ENCODE measurements at regions not wholly inside any gene's neighbourhood (a gene's known extent, or its start where the extent isn't known, plus 50 kb on each side); places are given as distances from the start of the nearest gene placed in this dataset.

DNA sequence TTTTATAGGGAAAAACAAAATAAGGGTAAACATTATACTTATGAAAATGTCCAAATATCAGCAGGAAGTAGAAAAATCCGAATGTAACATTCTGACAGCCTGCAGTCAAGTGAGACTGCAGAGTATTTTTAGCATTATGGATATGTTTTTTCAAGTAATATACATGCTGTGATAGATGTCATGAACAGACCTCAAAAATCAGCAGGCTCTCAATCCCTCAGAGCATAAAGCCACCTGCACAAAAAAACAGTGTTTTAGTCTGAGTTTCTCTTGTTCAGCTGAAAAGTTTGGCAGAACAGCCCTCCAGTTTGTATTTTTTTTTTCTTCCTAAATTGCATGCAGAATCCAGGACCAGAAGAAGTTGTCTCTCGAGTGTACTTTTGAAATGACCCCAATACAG is 219.1 kb upstream of the FMN2 start:
- Histone ChIP-seq H3K36me3 (replicated peaks; ENCODE audit: insufficient read depth, low read length) (no peaks in the 10 kb centered on the region), H3K9me3 (replicated peaks; ENCODE audit: insufficient read depth, low read length) (no peaks in the 10 kb centered on the region), H3K9ac (ENCODE audit: low read length) (no peak overlapping the region), H4K20me1 (ENCODE audit: insufficient read depth, low read length) (0 out of 2 replicates have a peak, but pooled peaks cover 2% of the 10 kb centered on the region), H3K79me2 (ENCODE audit: low read length) (0 out of 2 replicates have a peak, but pooled peaks cover 3% of the 10 kb centered on the region), H3K27ac (ENCODE audit: low read length) (no peak overlapping the region), H2AFZ (ENCODE audit: low read length) (no peak overlapping the region), H3K4me3 (ENCODE audit: low read length) (no peak overlapping the region), H3F3A (ENCODE audit: insufficient read depth, low read length) (no peaks in the 10 kb centered on the region), H3K9me2 (replicated peaks; ENCODE audit: insufficient read depth, low read length) (no peaks in the 10 kb centered on the region), H3K27me3 (replicated peaks; ENCODE audit: insufficient read depth, low read length) (no peaks in the 10 kb centered on the region), H3K4me2 (ENCODE audit: low read depth, low read length) (no peak overlapping the region), H3K4me1 (ENCODE audit: low read length) (no peaks in the 10 kb centered on the region)
- TF ChIP-seq CTCF (IDR thresholded peaks at IDR 0.05; ENCODE audit: low read length) (no peak), EZH2phosphoT487 (IDR thresholded peaks at IDR 0.05; ENCODE audit: low read length) (no peak), EZH2 (optimal IDR thresholded peaks at IDR 0.05; ENCODE audit: low read depth, low read length) (no peak)
- DNase-seq, result no peak

- Histone ChIP-seq H3K79me2 (ENCODE audit: low read length) (0 out of 2 replicates have a peak, but pooled peaks cover 3% of the 10 kb centered on the region), H3K4me3 (ENCODE audit: low read length) (no peak overlapping the region), H3K9me3 (replicated peaks; ENCODE audit: insufficient read depth, low read length) (no peaks in the 10 kb centered on the region), H3K9me2 (replicated peaks; ENCODE audit: insufficient read depth, low read length) (no peaks in the 10 kb centered on the region), H3K27ac (ENCODE audit: low read length) (no peak overlapping the region), H3F3A (ENCODE audit: insufficient read depth, low read length) (no peaks in the 10 kb centered on the region), H3K9ac (ENCODE audit: low read length) (no peak overlapping the region), H3K36me3 (replicated peaks; ENCODE audit: insufficient read depth, low read length) (no peaks in the 10 kb centered on the region), H3K4me2 (ENCODE audit: low read depth, low read length) (no peak overlapping the region), H3K27me3 (replicated peaks; ENCODE audit: insufficient read depth, low read length) (no peaks in the 10 kb centered on the region), H2AFZ (ENCODE audit: low read length) (no peak overlapping the region), H3K4me1 (ENCODE audit: low read length) (no peaks in the 10 kb centered on the region), H4K20me1 (ENCODE audit: insufficient read depth, low read length) (0 out of 2 replicates have a peak, but pooled peaks cover 2% of the 10 kb centered on the region)
- no peak for DNase-seq
- TF ChIP-seq EZH2phosphoT487 (IDR thresholded peaks at IDR 0.05; ENCODE audit: low read length) (no peak), CTCF (IDR thresholded peaks at IDR 0.05; ENCODE audit: low read length) (no peak)
Observed at GRCh38 chr1:239874831-239875230, 216.9 kb upstream of the FMN2 start.

- no peak overlapping the region for H3K4me2 ChIP-seq (ENCODE audit: low read depth, low read length)
- H3K9me2 ChIP-seq (replicated peaks; ENCODE audit: insufficient read depth, low read length), result no peaks in the 10 kb centered on the region
- no peaks in the 10 kb centered on the region for H3K36me3 ChIP-seq (replicated peaks; ENCODE audit: insufficient read depth, low read length)
- TF ChIP-seq EZH2 (optimal IDR thresholded peaks at IDR 0.05; ENCODE audit: low read depth, low read length), result no peak
- no peak for TF ChIP-seq EZH2phosphoT487 (IDR thresholded peaks at IDR 0.05; ENCODE audit: low read length)
- TF ChIP-seq CTCF (IDR thresholded peaks at IDR 0.05; ENCODE audit: low read length), result no peak
- H3K27ac ChIP-seq (ENCODE audit: low read length), result no peak overlapping the region
- 0 out of 2 replicates have a peak, but pooled peaks cover 2% of the 10 kb centered on the region for H4K20me1 ChIP-seq (ENCODE audit: insufficient read depth, low read length)
- H3K9me3 ChIP-seq (replicated peaks; ENCODE audit: insufficient read depth, low read length), result no peaks in the 10 kb centered on the region
- H3K27me3 ChIP-seq (replicated peaks; ENCODE audit: insufficient read depth, low read length), result no peaks in the 10 kb centered on the region
- no peak overlapping the region for H3K9ac ChIP-seq (ENCODE audit: low read length)
- no peaks in the 10 kb centered on the region for H3F3A ChIP-seq (ENCODE audit: insufficient read depth, low read length)
- H2AFZ ChIP-seq (ENCODE audit: low read length), result no peak overlapping the region
- DNase-seq, result no peak
- no peak overlapping the region for H3K4me3 ChIP-seq (ENCODE audit: low read length)
- H3K4me1 ChIP-seq (ENCODE audit: low read length), result no peaks in the 10 kb centered on the region
- H3K79me2 ChIP-seq (ENCODE audit: low read length), result no peaks in the 10 kb centered on the region
Observed at GRCh38 chr1:239879321-239880170, 212.1 kb upstream of the FMN2 start.
